GM12872 (cell line): ENCODE measurements at regions not wholly inside any gene's neighbourhood (a gene's known extent, or its start where the extent isn't known, plus 50 kb on each side); places are given as distances from the start of the nearest gene placed in this dataset.

ENCODE experiments used
- TF ChIP-seq, protein P1 (sequence below): IDR thresholded peaks from 3 replicates; pipeline ENCODE4 v1.5.1; 2011; ENCODE audit warnings: low read depth, mild to moderate bottlenecking, low read length, moderate library complexity; ENCODE audit not compliant: insufficient read depth

DNA sequence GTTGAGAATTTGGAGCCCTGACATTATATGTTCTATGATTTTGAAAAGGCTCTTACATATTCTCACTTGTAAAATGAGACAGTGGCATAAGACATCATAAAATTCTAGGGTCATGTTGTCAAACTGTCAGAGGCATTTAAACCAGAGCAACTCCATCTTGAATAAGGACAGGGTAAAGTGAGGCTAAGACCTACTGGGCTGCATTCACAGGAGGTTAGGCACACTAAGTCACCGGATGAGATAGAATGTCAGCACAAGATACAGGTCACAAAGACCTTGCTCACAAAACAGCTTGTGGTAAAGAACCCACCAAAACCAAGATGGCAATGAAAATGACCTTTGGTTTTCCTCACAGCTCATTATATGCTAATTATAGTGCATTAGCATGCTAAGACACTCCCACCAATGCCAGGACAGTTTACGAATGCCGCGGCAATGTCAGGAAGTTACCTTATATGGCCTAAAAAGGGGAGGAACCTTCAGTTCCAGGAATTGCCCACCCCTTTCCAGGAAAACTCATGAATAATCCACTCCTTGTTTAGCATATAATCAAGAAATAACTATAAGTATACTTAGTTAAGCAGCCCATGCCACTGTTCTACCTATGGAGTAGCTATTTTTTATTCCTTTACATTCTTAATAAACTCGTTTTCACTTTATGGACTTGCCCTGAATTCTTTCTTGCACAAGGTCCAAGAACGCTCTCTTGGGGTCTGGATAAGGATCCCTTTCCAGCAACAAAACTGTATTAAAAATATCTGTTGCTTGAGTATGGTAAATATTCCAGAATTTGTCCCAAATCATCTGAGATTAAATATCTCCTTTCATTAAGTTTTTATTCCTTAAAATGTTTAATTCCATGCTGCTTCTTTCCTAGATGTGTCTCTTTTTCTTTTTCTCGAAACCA, 406.4 kb downstream of the METTL4 start:
- TF ChIP-seq, protein P1, sequence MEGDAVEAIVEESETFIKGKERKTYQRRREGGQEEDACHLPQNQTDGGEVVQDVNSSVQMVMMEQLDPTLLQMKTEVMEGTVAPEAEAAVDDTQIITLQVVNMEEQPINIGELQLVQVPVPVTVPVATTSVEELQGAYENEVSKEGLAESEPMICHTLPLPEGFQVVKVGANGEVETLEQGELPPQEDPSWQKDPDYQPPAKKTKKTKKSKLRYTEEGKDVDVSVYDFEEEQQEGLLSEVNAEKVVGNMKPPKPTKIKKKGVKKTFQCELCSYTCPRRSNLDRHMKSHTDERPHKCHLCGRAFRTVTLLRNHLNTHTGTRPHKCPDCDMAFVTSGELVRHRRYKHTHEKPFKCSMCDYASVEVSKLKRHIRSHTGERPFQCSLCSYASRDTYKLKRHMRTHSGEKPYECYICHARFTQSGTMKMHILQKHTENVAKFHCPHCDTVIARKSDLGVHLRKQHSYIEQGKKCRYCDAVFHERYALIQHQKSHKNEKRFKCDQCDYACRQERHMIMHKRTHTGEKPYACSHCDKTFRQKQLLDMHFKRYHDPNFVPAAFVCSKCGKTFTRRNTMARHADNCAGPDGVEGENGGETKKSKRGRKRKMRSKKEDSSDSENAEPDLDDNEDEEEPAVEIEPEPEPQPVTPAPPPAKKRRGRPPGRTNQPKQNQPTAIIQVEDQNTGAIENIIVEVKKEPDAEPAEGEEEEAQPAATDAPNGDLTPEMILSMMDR, result no peak

DNA sequence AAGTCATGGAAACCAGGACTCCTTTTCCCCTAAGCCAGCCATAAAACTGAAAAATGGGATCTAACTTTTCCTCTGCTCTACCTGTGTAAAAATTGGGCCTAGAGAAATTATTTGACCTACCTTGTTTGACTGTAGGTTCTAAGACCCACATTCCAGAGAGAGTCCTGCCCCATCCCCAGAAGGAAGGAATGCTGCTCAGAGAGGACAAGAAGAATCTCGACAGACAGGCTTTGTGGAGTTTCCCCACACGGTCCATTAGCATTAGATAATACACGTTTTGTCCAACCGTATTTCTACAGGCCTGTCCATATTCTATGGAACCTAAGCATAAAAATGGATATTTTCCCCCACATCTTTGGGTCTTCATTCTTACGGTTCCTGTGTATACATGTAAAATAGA, 403.3 kb downstream of the METTL4 start:
- TF ChIP-seq, protein P1, result no peak

DNA sequence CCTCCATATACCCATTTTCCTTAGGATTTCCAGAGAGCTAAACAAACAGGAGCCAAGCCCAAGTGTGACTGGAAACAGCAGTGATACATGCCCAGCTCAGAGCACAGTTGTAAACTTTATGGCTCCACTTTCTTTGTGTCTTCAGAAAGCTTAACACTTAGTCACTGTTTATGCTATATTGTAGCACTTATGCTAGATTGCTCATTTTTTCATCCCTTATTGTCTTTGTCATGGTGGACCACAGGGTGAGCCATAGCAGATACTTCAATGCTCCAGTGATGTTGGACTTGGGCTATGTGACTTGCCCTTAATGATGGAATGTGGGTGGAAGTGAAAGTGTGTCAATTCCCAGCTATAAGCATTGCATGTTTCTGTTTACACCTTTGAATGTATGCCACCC, 401.6 kb downstream of the METTL4 start:
- TF ChIP-seq, protein P1, result no peak

DNA sequence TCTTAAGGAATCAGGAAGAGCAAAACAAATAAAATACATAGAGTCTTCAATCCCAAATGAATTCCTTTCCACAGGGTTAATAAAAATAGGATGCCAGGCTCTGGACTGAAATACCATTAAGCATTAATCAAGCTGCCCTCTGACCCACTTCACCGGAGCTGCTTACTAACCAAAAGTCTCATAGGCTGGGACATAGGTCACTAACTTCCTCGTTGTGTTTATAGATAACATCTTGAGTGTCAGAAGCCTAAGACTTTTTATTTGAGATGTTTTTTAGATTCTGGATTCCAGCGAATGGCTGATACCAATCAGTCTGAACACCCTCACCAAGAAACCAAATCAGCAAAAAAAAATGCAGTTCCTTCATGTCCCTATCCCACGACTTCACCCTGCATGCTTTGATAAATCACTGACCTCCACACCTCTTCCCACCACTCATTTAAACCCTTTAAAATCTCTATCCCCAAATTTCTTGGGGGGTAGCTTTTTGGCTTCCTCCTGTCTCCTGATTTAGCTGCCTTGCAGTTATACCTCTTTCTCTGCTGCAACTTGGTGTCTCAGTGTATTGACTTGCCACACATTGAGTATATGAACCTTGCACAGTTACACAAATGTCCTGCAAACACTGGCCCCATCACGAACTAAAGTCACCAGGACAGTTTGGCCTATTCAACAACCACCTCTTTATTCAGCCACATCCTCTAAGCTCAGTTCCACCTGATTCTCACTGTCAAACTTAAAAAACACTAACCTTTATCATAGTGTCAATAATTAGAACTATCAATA, 399.3 kb downstream of the METTL4 start:
- TF ChIP-seq, protein P1, result no peak

DNA sequence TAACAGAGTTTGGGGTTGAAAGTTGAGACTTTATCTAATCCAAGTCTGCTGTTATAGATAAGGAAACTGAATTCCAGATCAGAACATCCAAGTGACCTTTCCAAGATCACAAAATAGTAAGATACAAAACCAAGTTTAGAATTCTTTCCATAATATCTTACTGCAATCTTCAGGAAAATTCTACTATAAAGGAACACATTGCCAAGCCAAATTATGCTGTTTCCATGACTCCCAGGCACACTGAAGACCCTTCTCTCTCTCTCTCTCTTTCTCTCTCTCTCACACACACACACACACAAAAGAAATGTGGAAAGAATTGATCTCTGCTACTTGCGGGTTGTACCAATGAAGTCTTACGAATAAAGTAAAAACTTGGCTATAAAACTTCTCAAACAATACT, 398.4 kb downstream of the METTL4 start:
- TF ChIP-seq, protein P1, result no peak

DNA sequence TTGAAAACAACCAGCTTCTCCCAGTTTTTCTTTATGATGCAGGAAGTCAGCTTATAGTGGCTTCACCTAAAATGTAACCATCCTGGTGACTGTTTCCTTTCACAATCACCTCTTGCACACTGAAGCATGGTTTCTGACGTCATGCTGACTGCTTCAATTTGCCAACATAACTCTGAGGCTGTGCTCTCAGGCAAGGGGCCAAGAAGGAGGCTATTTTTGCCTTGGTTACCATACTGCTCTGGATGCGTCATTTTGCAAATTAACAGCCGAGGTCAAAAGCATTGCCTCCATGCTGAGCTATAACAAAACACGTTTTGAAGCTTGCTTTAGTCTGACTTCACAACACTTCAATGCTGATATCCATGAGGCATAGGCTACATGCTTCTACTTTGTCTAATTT, 397.8 kb downstream of the METTL4 start:
- TF ChIP-seq, protein P1, result no peak

DNA sequence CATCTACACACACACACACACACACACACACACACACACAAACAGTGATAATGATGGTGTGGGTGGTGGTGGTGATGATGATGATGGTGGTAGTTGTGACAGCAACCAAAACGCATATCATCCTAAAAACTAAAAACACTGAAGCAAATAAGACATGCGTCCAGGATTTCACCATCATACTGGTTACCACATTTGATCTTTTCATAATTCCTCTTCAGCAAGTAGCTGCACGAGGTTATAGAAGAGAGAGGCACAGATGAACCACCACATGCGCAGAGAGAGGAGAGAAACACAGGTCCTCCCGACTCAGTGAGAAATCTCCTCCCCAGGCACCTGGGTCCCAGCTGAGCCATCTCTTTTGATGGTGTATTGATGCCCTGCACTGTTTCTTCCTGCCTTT, 393.3 kb downstream of the METTL4 start:
- TF ChIP-seq, protein P1, result no peak
